PFSK-1 (cell line): ENCODE measurements at regions not wholly inside any gene's neighbourhood (a gene's known extent, or its start where the extent isn't known, plus 50 kb on each side); places are given as distances from the start of the nearest gene placed in this dataset.

Experiments
- FOXP2 ChIP-seq: optimal IDR thresholded peaks from 2 replicates; pipeline ENCODE3; 2011; ENCODE audit warnings: borderline replicate concordance, control low read depth, inconsistent platforms; ENCODE audit not compliant: insufficient read depth; ENCODE audit errors: extremely low read length, extremely low read depth
- POLR2AphosphoS5 ChIP-seq: IDR thresholded peaks from 2 replicates; pipeline ENCODE4 v1.6.1; 2012; ENCODE audit warnings: low read depth, mild to moderate bottlenecking, control low read depth, low read length, moderate library complexity
- REST ChIP-seq, 2 experiments: IDR thresholded peaks; 2 replicates each; pipeline versions ENCODE4 v1.6.1 to v1.8.0; 2011 to 2012; ENCODE audit warnings: low read depth in 2 of 2, low read length in 2 of 2, control low read depth in 1 of 2, inconsistent platforms in 1 of 2, mild to moderate bottlenecking in 1 of 2, moderate library complexity in 1 of 2; ENCODE audit not compliant: insufficient read depth in 1 of 2
- SIN3A ChIP-seq: IDR thresholded peaks from 2 replicates; pipeline ENCODE4 v1.6.1; 2012; ENCODE audit warnings: mild to moderate bottlenecking, low read length, moderate library complexity, borderline replicate concordance; ENCODE audit not compliant: insufficient read depth
- TAF1 ChIP-seq: IDR thresholded peaks from 2 replicates; pipeline ENCODE4 v1.6.1; 2012; ENCODE audit warnings: low read length, control low read depth, borderline replicate concordance; ENCODE audit not compliant: insufficient read depth

- TF ChIP-seq REST (IDR thresholded peaks at IDR 0.05; ENCODE audit: insufficient read depth in 1 of 2, low read depth in 2 of 2, low read length in 2 of 2) (no peak), SIN3A (no peak), POLR2AphosphoS5 (no peak), FOXP2 (no peak), TAF1 (no peak)
Observed at GRCh38 chr12:111216387-111217159, 152.3 kb downstream of the PHETA1 start.

- TF ChIP-seq TAF1 (no peak), FOXP2 (no peak), REST (IDR thresholded peaks at IDR 0.05; ENCODE audit: insufficient read depth in 1 of 2, low read depth in 2 of 2, low read length in 2 of 2) (no peak), POLR2AphosphoS5 (no peak), SIN3A (no peak)
Observed at GRCh38 chr12:111215881-111216280, 153.0 kb downstream of the PHETA1 start.

- TF ChIP-seq POLR2AphosphoS5 (no peak), TAF1 (no peak), SIN3A (no peak), REST (IDR thresholded peaks at IDR 0.05; ENCODE audit: insufficient read depth in 1 of 2, low read depth in 2 of 2, low read length in 2 of 2) (no peak), FOXP2 (no peak)
Observed at GRCh38 chr12:111214401-111214800, 154.5 kb downstream of the PHETA1 start.

GRCh38 chr12:111213561-111213960, 155.3 kb downstream of the PHETA1 start:
- TF ChIP-seq TAF1 (no peak), SIN3A (no peak), FOXP2 (no peak), REST (IDR thresholded peaks at IDR 0.05; ENCODE audit: insufficient read depth in 1 of 2, low read depth in 2 of 2, low read length in 2 of 2) (no peak), POLR2AphosphoS5 (no peak)

GRCh38 chr12:111212814-111213456, 156.0 kb downstream of the PHETA1 start:
- TF ChIP-seq TAF1 = no peak
- no peak for TF ChIP-seq REST (IDR thresholded peaks at IDR 0.05; ENCODE audit: insufficient read depth in 1 of 2, low read depth in 2 of 2, low read length in 2 of 2)
- TF ChIP-seq POLR2AphosphoS5 = no peak
- TF ChIP-seq SIN3A = no peak
- no peak for TF ChIP-seq FOXP2
